H9 (cell line): ENCODE measurements at regions not wholly inside any gene's neighbourhood (a gene's known extent, or its start where the extent isn't known, plus 50 kb on each side); places are given as distances from the start of the nearest gene placed in this dataset.

Experiments
- DNase-seq: peaks from one replicate; pipeline ENCODE4 v3.0.0-alpha.2; 2017
- H2AFZ ChIP-seq: one replicate; pipeline ENCODE4 v1.6.1; 2013; ENCODE audit warnings: mild to moderate bottlenecking, low read length, control low read depth, moderate library complexity
- H2AK5ac ChIP-seq: 2 replicates; pipeline ENCODE4 v1.6.1; 2013; ENCODE audit warnings: low read length, control low read depth, mixed read lengths; ENCODE audit not compliant: insufficient read length
- H2BK120ac ChIP-seq: one replicate; pipeline ENCODE4 v1.6.1; 2013; ENCODE audit warnings: low read depth, mild to moderate bottlenecking, low read length, control low read depth, inconsistent platforms; ENCODE audit not compliant: poor library complexity, severe bottlenecking
- H2BK12ac ChIP-seq: 2 replicates; pipeline ENCODE4 v1.6.1; 2013; ENCODE audit warnings: low read length, control low read depth, mixed read lengths, low read depth; ENCODE audit not compliant: insufficient read length
- H2BK15ac ChIP-seq: 2 replicates; pipeline ENCODE4 v1.6.1; 2013; ENCODE audit warnings: low read depth, low read length, control low read depth
- H2BK20ac ChIP-seq: one replicate; pipeline ENCODE4 v1.6.1; 2013; ENCODE audit warnings: low read depth, mild to moderate bottlenecking, low read length, control low read depth, inconsistent platforms; ENCODE audit not compliant: poor library complexity, severe bottlenecking
- H2BK5ac ChIP-seq: 2 replicates; pipeline ENCODE4 v1.6.1; 2013; ENCODE audit warnings: low read length, control low read depth, mixed read lengths; ENCODE audit not compliant: insufficient read length
- H3K14ac ChIP-seq: 2 replicates; pipeline ENCODE4 v1.6.1; 2013; ENCODE audit warnings: low read length, control low read depth; ENCODE audit not compliant: insufficient read depth
- H3K18ac ChIP-seq: 2 replicates; pipeline ENCODE4 v1.6.1; 2013; ENCODE audit warnings: low read depth, mild to moderate bottlenecking, mixed read lengths, low read length, control low read depth; ENCODE audit not compliant: insufficient read length
- H3K23ac ChIP-seq: 2 replicates; pipeline ENCODE4 v1.6.1; 2013; ENCODE audit warnings: low read length, control low read depth, mixed read lengths, low read depth; ENCODE audit not compliant: insufficient read length
- H3K23me2 ChIP-seq: 2 replicates; pipeline ENCODE4 v1.6.1; 2013; ENCODE audit warnings: low read depth, mild to moderate bottlenecking, mixed read lengths, low read length, control low read depth; ENCODE audit not compliant: insufficient read length, poor library complexity, severe bottlenecking
- H3K27ac ChIP-seq: 2 replicates; pipeline ENCODE4 v1.5.1; 2013; ENCODE audit warnings: low read length, control low read depth, mixed read lengths, low read depth; ENCODE audit not compliant: insufficient read length
- H3K27me3 ChIP-seq: 2 replicates; pipeline ENCODE4 v1.6.1; 2013; ENCODE audit warnings: low read length, control low read depth, inconsistent platforms; ENCODE audit not compliant: insufficient read depth
- H3K4ac ChIP-seq: 2 replicates; pipeline ENCODE4 v1.6.1; 2013; ENCODE audit warnings: low read depth, mild to moderate bottlenecking, control low read depth, inconsistent platforms, low read length, moderate library complexity
- H3K4me1 ChIP-seq: 2 replicates; pipeline ENCODE4 v1.6.1; 2013; ENCODE audit warnings: low read length, control low read depth, inconsistent platforms; ENCODE audit not compliant: insufficient read depth
- H3K4me2 ChIP-seq: 2 replicates; pipeline ENCODE4 v1.6.1; 2013; ENCODE audit warnings: low read length, control low read depth, mixed read lengths; ENCODE audit not compliant: insufficient read length, insufficient read depth
- H3K56ac ChIP-seq: 2 replicates; pipeline ENCODE4 v1.6.1; 2013; ENCODE audit warnings: low read depth, mild to moderate bottlenecking, mixed read lengths, low read length, control low read depth; ENCODE audit not compliant: insufficient read length
- H3K79me1 ChIP-seq: 2 replicates; pipeline ENCODE4 v1.6.1; 2013; ENCODE audit warnings: low read depth, mild to moderate bottlenecking, moderate library complexity, low read length, control low read depth, inconsistent platforms; ENCODE audit not compliant: insufficient read depth, poor library complexity, severe bottlenecking
- H3K79me2 ChIP-seq: 2 replicates; pipeline ENCODE4 v1.6.1; 2013; ENCODE audit warnings: low read length, control low read depth, inconsistent platforms; ENCODE audit not compliant: insufficient read depth
- H3K9ac ChIP-seq: 2 replicates; pipeline ENCODE4 v1.6.1; 2013; ENCODE audit warnings: low read length, control low read depth, mixed read lengths; ENCODE audit not compliant: insufficient read length; ENCODE audit errors: extremely low read depth
- H3K9me3 ChIP-seq: one replicate; pipeline ENCODE4 v1.6.1; 2013; ENCODE audit warnings: low read depth, low read length, inconsistent platforms; ENCODE audit not compliant: control insufficient read depth
- H3T11ph ChIP-seq: one replicate; pipeline ENCODE4 v1.6.1; 2013; ENCODE audit warnings: mild to moderate bottlenecking, low read length, control low read depth, inconsistent platforms
- H4K20me1 ChIP-seq: one replicate; pipeline ENCODE4 v1.6.1; 2013; ENCODE audit not compliant: control insufficient read depth, insufficient read length, insufficient read depth
- H4K5ac ChIP-seq: 2 replicates; pipeline ENCODE4 v1.6.1; 2013; ENCODE audit warnings: low read depth, mild to moderate bottlenecking, mixed read lengths, low read length, control low read depth; ENCODE audit not compliant: insufficient read length
- H4K8ac ChIP-seq: replicated peaks from 2 replicates; pipeline ENCODE4 v1.6.1; 2013; ENCODE audit warnings: low read length, control low read depth, mixed read lengths, low read depth; ENCODE audit not compliant: insufficient read length
- H4K91ac ChIP-seq: 2 replicates; pipeline ENCODE4 v1.6.1; 2013; ENCODE audit warnings: low read depth, mild to moderate bottlenecking, moderate library complexity, mixed read lengths, low read length, control low read depth; ENCODE audit not compliant: insufficient read length
- H3K27ac Mint-ChIP-seq, 3 experiments: 2 replicates in 2 of 3; 3 replicates in 1 of 3; pipeline ENCODE4 v1.8.0; 2020 to 2021; ENCODE audit warnings: mixed read lengths in 3 of 3, mild to moderate bottlenecking in 1 of 3, moderate library complexity in 1 of 3
- H3K27me3 Mint-ChIP-seq: 2 replicates; pipeline ENCODE4 v1.8.0; 2021; ENCODE audit warnings: low read depth, mild to moderate bottlenecking, moderate library complexity, mixed read lengths
- H3K36me3 Mint-ChIP-seq, 3 experiments: 2 replicates in 2 of 3; 3 replicates in 1 of 3; pipeline ENCODE4 v1.8.0; 2020 to 2021; ENCODE audit warnings: low read depth in 3 of 3, mixed read lengths in 3 of 3; ENCODE audit not compliant: insufficient read depth in 1 of 3
- H3K4me1 Mint-ChIP-seq, 2 experiments: 2 replicates each; pipeline ENCODE4 v1.8.0; 2020; ENCODE audit warnings: mixed read lengths in 2 of 2
- H3K4me3 Mint-ChIP-seq, 2 experiments: 2 replicates in 1 of 2; 3 replicates in 1 of 2; pipeline ENCODE4 v1.8.0; 2020 to 2021; ENCODE audit warnings: mild to moderate bottlenecking in 2 of 2, mixed read lengths in 2 of 2, moderate library complexity in 1 of 2
- H3K9me3 Mint-ChIP-seq, 2 experiments: 2 replicates in 1 of 2; 3 replicates in 1 of 2; pipeline ENCODE4 v1.8.0; 2020; ENCODE audit warnings: mild to moderate bottlenecking in 2 of 2, mixed read lengths in 2 of 2, moderate library complexity in 1 of 2
- CTCF ChIP-seq: fragments of 200-600 bp; sonication (generic); conservative IDR thresholded peaks from 3 replicates; pipeline ENCODE4 v1.8.0; 2021; ENCODE audit warnings: antibody characterized with exemption, mild to moderate bottlenecking
- WGBS: extraction: QIAGEN DNeasy Blood & Tissue Kit; methylation state at CpG from one replicate; pipeline ENCODE4 v1.1.7; 2013; ENCODE audit warnings: missing lambda C conversion rate, low lambda C conversion rate, mixed read lengths; ENCODE audit not compliant: insufficient read length; ENCODE audit errors: extremely low coverage; 5-methylcytosine and 5-hydroxymethylcytosine counted together

GRCh38 chr11:13062115-13062514 is 53.0 kb downstream of the RASSF10 start:
- H4K5ac ChIP-seq = no peak overlapping the region
- Mint-ChIP-seq H3K9me3 (peaks cover 0 to 2% of the 10 kb centered on the region in 2 experiments; a peak in 3 of 5 replicates), H3K27ac (no peak overlapping the region), H3K4me3 (no peak overlapping the region), H3K36me3 (no peaks in the 10 kb centered on the region), H3K4me1 (peaks cover 0 to 4% of the 10 kb centered on the region in 2 experiments; a peak in 2 of 4 replicates), H3K27me3 (peaks cover 5% of the 10 kb centered on the region; the same call in 1 of the 2 replicates)
- no peaks in the 10 kb centered on the region for H3K23me2 ChIP-seq
- H3K9me3 ChIP-seq = no peaks in the 10 kb centered on the region
- TF ChIP-seq CTCF = no peak
- no peaks in the 10 kb centered on the region for H3K27me3 ChIP-seq
- no peak overlapping the region for H3K56ac ChIP-seq
- H2BK120ac ChIP-seq = no peak overlapping the region
- H3K18ac ChIP-seq = no peak overlapping the region
- no peaks in the 10 kb centered on the region for H4K20me1 ChIP-seq
- H3K23ac ChIP-seq = no peak overlapping the region
- H2BK15ac ChIP-seq = no peak overlapping the region
- H2BK12ac ChIP-seq = no peak overlapping the region
- no peaks in the 10 kb centered on the region for H3K4me1 ChIP-seq
- H3K79me1 ChIP-seq = no peaks in the 10 kb centered on the region
- H2AK5ac ChIP-seq = no peak overlapping the region
- no peak overlapping the region for H3K14ac ChIP-seq
- H3K4ac ChIP-seq = no peak overlapping the region
- H2BK20ac ChIP-seq = no peak overlapping the region
- no peak overlapping the region for H2AFZ ChIP-seq
- H4K91ac ChIP-seq = no peak overlapping the region
- H4K8ac ChIP-seq = no peak overlapping the region
- no peak overlapping the region for H3T11ph ChIP-seq
- DNase-seq = no peak
- no CpG with 5 or more reads among the region's 5 CpGs for WGBS
- no peak overlapping the region for H2BK5ac ChIP-seq
- no peaks in the 10 kb centered on the region for H3K79me2 ChIP-seq
- H3K4me2 ChIP-seq = no peak overlapping the region
- no peak overlapping the region for H3K9ac ChIP-seq
- H3K27ac ChIP-seq = no peak overlapping the region
